Kidney epithelial cell (primary cell): ENCODE measurements at regions not wholly inside any gene's neighbourhood (a gene's known extent, or its start where the extent isn't known, plus 50 kb on each side); places are given as distances from the start of the nearest gene placed in this dataset.
A peak's percentile ranks its signal among the peaks of the same experiment; 100 is the strongest.

Experiments
- DNase-seq: peaks from one replicate; pipeline ENCODE4 v3.0.0-alpha.2; 2010; ENCODE audit warnings: low read depth
- H3K27me3 ChIP-seq: 2 replicates; pipeline ENCODE4 v1.6.0; 2011; ENCODE audit warnings: low read length; ENCODE audit not compliant: control insufficient read depth, insufficient read depth
- H3K36me3 ChIP-seq: 2 replicates; pipeline ENCODE4 v1.5.1; 2011; ENCODE audit warnings: low read length; ENCODE audit not compliant: control insufficient read depth, insufficient read depth
- H3K4me3 ChIP-seq: 2 replicates; pipeline ENCODE4 v1.5.1; 2011; ENCODE audit warnings: low read depth, mild to moderate bottlenecking, control low read depth, low read length
- TF ChIP-seq, protein P1 (sequence below): IDR thresholded peaks from 2 replicates; pipeline ENCODE4 v1.5.1; 2011; ENCODE audit warnings: mild to moderate bottlenecking, moderate library complexity, low read length, control low read depth, inconsistent platforms; ENCODE audit not compliant: insufficient read depth, poor library complexity, severe bottlenecking

DNA sequence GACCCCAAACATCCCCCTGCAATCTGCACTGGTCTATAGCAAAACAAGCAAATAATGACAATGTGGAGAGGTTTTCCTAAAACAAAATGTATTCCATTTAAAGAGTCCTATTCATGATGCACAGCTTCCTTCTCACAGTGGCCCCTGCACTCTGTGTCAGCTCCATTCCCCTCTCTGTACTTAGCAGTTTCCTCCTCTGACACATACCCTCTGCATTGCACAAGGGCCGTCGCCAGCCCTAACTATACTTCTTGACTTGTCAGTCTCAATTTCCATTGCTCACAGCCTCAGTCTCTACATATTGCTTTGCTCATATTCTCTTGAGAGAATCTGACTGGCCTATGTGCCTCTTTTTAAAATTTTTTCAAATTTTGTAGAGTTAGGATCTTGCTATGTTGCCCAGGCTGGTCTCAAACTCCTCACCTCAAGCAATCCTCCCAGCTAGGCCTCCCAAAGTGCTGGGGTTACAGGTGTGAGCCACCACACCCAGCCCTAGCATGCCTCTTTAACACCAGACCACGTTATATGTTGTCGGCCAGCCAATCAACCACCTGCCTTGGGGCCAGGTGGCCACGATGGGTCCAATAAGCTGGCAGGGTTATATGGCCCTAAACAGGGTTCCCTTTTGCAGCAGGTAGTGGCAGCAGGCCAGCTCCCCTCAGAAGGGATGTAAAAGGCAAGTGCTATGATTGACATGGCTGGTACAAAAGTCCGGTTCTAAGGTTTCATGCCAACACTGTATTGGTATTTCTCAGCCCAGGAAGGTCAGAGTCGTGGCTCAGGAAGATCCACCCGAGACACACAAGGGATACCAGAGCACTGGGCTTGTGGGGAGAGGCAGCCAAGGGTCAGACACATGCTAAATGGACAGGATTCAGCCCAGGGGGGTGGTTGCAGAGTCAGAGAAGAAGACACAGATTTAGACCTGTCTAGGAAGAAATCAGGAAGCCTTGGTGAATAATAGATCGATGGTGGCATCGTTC, 59.0 kb upstream of the SMAD3 start:
- Histone ChIP-seq H3K4me3 (no peak overlapping the region), H3K27me3 (no peaks in the 10 kb centered on the region), H3K36me3 (no peaks in the 10 kb centered on the region)
- TF ChIP-seq, protein P1, sequence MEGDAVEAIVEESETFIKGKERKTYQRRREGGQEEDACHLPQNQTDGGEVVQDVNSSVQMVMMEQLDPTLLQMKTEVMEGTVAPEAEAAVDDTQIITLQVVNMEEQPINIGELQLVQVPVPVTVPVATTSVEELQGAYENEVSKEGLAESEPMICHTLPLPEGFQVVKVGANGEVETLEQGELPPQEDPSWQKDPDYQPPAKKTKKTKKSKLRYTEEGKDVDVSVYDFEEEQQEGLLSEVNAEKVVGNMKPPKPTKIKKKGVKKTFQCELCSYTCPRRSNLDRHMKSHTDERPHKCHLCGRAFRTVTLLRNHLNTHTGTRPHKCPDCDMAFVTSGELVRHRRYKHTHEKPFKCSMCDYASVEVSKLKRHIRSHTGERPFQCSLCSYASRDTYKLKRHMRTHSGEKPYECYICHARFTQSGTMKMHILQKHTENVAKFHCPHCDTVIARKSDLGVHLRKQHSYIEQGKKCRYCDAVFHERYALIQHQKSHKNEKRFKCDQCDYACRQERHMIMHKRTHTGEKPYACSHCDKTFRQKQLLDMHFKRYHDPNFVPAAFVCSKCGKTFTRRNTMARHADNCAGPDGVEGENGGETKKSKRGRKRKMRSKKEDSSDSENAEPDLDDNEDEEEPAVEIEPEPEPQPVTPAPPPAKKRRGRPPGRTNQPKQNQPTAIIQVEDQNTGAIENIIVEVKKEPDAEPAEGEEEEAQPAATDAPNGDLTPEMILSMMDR: no peak
- DNase-seq: no peak

GRCh38 chr15:67009576-67010569, 55.5 kb upstream of the SMAD3 start:
- DNase-seq: no peak
- no peaks in the 10 kb centered on the region for H3K36me3 ChIP-seq
- TF ChIP-seq, protein P1: no peak
- no peaks in the 10 kb centered on the region for H3K27me3 ChIP-seq
- H3K4me3 ChIP-seq: no peak overlapping the region

- DNase-seq: no peak
- H3K36me3 ChIP-seq: no peaks in the 10 kb centered on the region
- H3K27me3 ChIP-seq: no peaks in the 10 kb centered on the region
- no peak overlapping the region for H3K4me3 ChIP-seq
- TF ChIP-seq, protein P1: no peak
Observed at GRCh38 chr15:67010898-67011616, 54.3 kb upstream of the SMAD3 start.

DNA sequence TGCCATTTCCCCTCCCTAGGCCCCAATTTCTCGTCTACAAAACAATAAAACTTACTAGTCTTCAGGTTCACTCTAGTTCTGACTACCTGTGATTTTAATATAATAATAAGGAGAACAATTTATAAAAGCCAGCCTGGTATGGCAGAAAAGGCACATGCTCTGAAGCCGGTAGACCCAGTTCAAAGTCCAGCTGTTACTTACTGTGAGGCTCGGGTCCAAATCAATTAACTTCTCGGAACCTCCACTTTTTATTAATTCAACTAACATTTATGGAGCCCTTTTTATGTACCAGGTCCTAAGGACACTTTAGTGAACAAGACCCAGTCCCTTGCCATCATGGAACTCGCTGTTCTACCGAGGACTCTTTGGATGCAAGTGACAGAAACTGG, 53.8 kb upstream of the SMAD3 start:
- no peak for DNase-seq
- TF ChIP-seq, protein P1: no peak
- no peak overlapping the region for H3K4me3 ChIP-seq
- H3K36me3 ChIP-seq: no peaks in the 10 kb centered on the region
- no peaks in the 10 kb centered on the region for H3K27me3 ChIP-seq

DNA sequence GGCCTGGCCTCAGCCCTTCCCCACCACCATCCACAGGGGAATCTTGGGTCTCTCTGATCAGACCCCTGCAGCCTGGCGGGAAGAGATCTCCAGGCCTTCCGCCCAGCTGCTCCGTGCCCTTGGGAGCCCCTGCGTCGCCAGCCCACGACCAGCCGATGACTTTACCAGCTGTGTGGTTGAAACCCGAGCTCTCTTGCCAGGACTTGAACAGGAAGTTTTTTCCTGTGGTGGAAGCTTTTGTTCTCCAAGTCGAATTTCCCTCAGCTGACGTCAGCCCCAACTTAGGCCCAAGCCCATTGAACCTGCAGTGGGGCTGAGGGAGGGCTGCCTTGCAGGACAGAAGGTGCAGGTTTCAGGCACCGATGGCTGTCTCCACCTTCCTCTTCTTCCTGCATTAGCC, 51.7 kb upstream of the SMAD3 start:
- no peaks in the 10 kb centered on the region for H3K36me3 ChIP-seq
- H3K27me3 ChIP-seq: no peaks in the 10 kb centered on the region
- no peak overlapping the region for H3K4me3 ChIP-seq
- TF ChIP-seq, protein P1: no peak
- DNase-seq: peak; percentile 74
